Thoracic aorta (tissue), 2 donors: ENCODE measurements at regions not wholly inside any gene's neighbourhood (a gene's known extent, or its start where the extent isn't known, plus 50 kb on each side); places are given as distances from the start of the nearest gene placed in this dataset.

ENCODE experiments used
- ATAC-seq: fragments of 150-250 bp; one replicate; pipeline ENCODE4 v1.8.0; 2017; ENCODE audit warnings: low read depth; ENCODE audit not compliant: insufficient number of reproducible peaks, low FRiP score
- DNase-seq: peaks from one replicate; pipeline ENCODE4 v3.0.0-alpha.2; 2020; ENCODE audit warnings: low spot score
- H3K27ac ChIP-seq, 2 donors: fragments of 200-600 bp; sonication (generic); 1 replicate in 1 of 2; 2 replicates in 1 of 2; pipeline ENCODE4 v1.5.1; 2016; ENCODE audit warnings: mild to moderate bottlenecking in 2 of 2, moderate library complexity in 2 of 2
- H3K27me3 ChIP-seq: fragments of 200-600 bp; sonication (generic); replicated peaks from 2 replicates; pipeline ENCODE4 v1.6.0; 2016; ENCODE audit warnings: mild to moderate bottlenecking; ENCODE audit not compliant: insufficient read depth
- H3K36me3 ChIP-seq: fragments of 200-600 bp; sonication (generic); one replicate; pipeline ENCODE4 v1.5.1; 2016
- H3K4me1 ChIP-seq, 2 donors: fragments of 200-600 bp; sonication (generic); 1 replicate in 1 of 2; 2 replicates in 1 of 2; pipeline versions ENCODE4 v1.5.1 to v1.6.0; 2016; ENCODE audit warnings: low read depth in 2 of 2, mild to moderate bottlenecking in 1 of 2; ENCODE audit not compliant: control insufficient read depth in 1 of 2
- H3K4me3 ChIP-seq: fragments of 200-600 bp; sonication (generic); 2 replicates; pipeline ENCODE4 v1.5.1; 2016; ENCODE audit warnings: mild to moderate bottlenecking
- H3K9me3 ChIP-seq: fragments of 200-600 bp; sonication (generic); 2 replicates; pipeline ENCODE4 v1.5.1; 2016
- CTCF ChIP-seq: fragments of 200-600 bp; sonication (generic); IDR thresholded peaks from one replicate; pipeline ENCODE4 v1.5.1; 2019; ENCODE audit warnings: antibody characterized with exemption

- no peaks in the 10 kb centered on the region for H3K9me3 ChIP-seq
- no peak for TF ChIP-seq CTCF
- H3K4me1 ChIP-seq = no peaks in the 10 kb centered on the region
- no peak overlapping the region for H3K27ac ChIP-seq
- H3K36me3 ChIP-seq = no peaks in the 10 kb centered on the region
- ATAC-seq (no peak), DNase-seq (no peak)
- no peaks in the 10 kb centered on the region for H3K27me3 ChIP-seq
- H3K4me3 ChIP-seq = no peak overlapping the region
Measured at GRCh38 chr6:119818876-119819275, 469.3 kb upstream of the MAN1A1 start.

- no peak for TF ChIP-seq CTCF
- no peaks in the 10 kb centered on the region for H3K36me3 ChIP-seq
- no peak overlapping the region for H3K27ac ChIP-seq
- no peaks in the 10 kb centered on the region for H3K4me1 ChIP-seq
- ATAC-seq (no peak), DNase-seq (no peak)
- no peak overlapping the region for H3K4me3 ChIP-seq
- no peaks in the 10 kb centered on the region for H3K27me3 ChIP-seq
- no peaks in the 10 kb centered on the region for H3K9me3 ChIP-seq
Measured at GRCh38 chr6:119814609-119815400, 465.2 kb upstream of the MAN1A1 start.

GRCh38 chr6:119802464-119802863 lies 452.9 kb upstream of the MAN1A1 start:
- Histone ChIP-seq H3K4me3 (no peak overlapping the region), H3K36me3 (no peaks in the 10 kb centered on the region), H3K27ac (no peak overlapping the region), H3K9me3 (no peaks in the 10 kb centered on the region), H3K27me3 (no peaks in the 10 kb centered on the region), H3K4me1 (no peaks in the 10 kb centered on the region)
- no peak for ATAC-seq
- DNase-seq = no peak
- TF ChIP-seq CTCF = no peak

- no peak for ATAC-seq
- H3K27me3 ChIP-seq = no peaks in the 10 kb centered on the region
- no peak overlapping the region for H3K4me3 ChIP-seq
- TF ChIP-seq CTCF = no peak
- H3K36me3 ChIP-seq = no peaks in the 10 kb centered on the region
- DNase-seq = no peak
- no peaks in the 10 kb centered on the region for H3K9me3 ChIP-seq
- no peaks in the 10 kb centered on the region for H3K4me1 ChIP-seq
- H3K27ac ChIP-seq = no peak overlapping the region
Measured at GRCh38 chr6:119801056-119801455, 451.5 kb upstream of the MAN1A1 start.

- Histone ChIP-seq H3K36me3 (no peaks in the 10 kb centered on the region), H3K9me3 (no peaks in the 10 kb centered on the region), H3K4me3 (no peak overlapping the region), H3K4me1 (no peaks in the 10 kb centered on the region), H3K27ac (no peak overlapping the region), H3K27me3 (no peaks in the 10 kb centered on the region)
- DNase-seq = no peak
- ATAC-seq = no peak
- TF ChIP-seq CTCF = no peak
Measured at GRCh38 chr6:119800526-119800925, 451.0 kb upstream of the MAN1A1 start.
